Activated naive CD4-positive, alpha-beta T cell treated with anti-CD3 and anti-CD28 coated beads for 36 hours (primary cell): ENCODE measurements at regions not wholly inside any gene's neighbourhood (a gene's known extent, or its start where the extent isn't known, plus 50 kb on each side); places are given as distances from the start of the nearest gene placed in this dataset.
"Not testable (repeated sequence)": the region's sequence is repeated elsewhere in the genome, so short reads cannot be mapped to it uniquely, and the experiment has no call there.

ENCODE experiments used
- CTCF ChIA-PET: fragments of 350-600 bp; sonication (Branson Sonifier 250); formaldehyde crosslinking; loops from one replicate; lab custom pipeline; 2021; ENCODE audit warnings: antibody characterized with exemption; lab: Charles Lee
- DNase-seq: peaks from one replicate; pipeline ENCODE4 v3.0.0-alpha.2; 2020
- H3K27ac Mint-ChIP-seq: one replicate; pipeline ENCODE4 v1.8.0; 2021; ENCODE audit warnings: mild to moderate bottlenecking, mixed read lengths
- H3K27me3 Mint-ChIP-seq: one replicate; pipeline ENCODE4 v1.8.0; 2021; ENCODE audit warnings: low read depth, mixed read lengths
- H3K36me3 Mint-ChIP-seq: one replicate; pipeline ENCODE4 v1.8.0; 2021; ENCODE audit warnings: low read depth, mixed read lengths
- H3K4me1 Mint-ChIP-seq: one replicate; pipeline ENCODE4 v1.8.0; 2021; ENCODE audit warnings: low read depth, mixed read lengths
- H3K4me3 Mint-ChIP-seq: one replicate; pipeline ENCODE4 v1.8.0; 2021; ENCODE audit warnings: mild to moderate bottlenecking, moderate library complexity, mixed read lengths
- H3K9me3 Mint-ChIP-seq: one replicate; pipeline ENCODE4 v1.8.0; 2021; ENCODE audit warnings: mixed read lengths
- intact Hi-C: fragments of 100-400 bp; cut with micrococcal nuclease; formaldehyde crosslinking; loops from one replicate; pipeline ENCODE4 v1.15.1; 2023

GRCh38 chr5:164145458-164145857 is 640.0 kb downstream of the MAT2B start:
- H3K4me1 Mint-ChIP-seq: no peaks in the 10 kb centered on the region
- H3K27ac Mint-ChIP-seq: no peak overlapping the region
- no peak for DNase-seq
- no peaks in the 10 kb centered on the region for H3K36me3 Mint-ChIP-seq
- no peaks in the 10 kb centered on the region for H3K9me3 Mint-ChIP-seq
- CTCF ChIA-PET: no interaction called here
- H3K4me3 Mint-ChIP-seq: no peak overlapping the region
- intact Hi-C loops: no loop called here
- H3K27me3 Mint-ChIP-seq: no peaks in the 10 kb centered on the region

- H3K4me1 Mint-ChIP-seq: no peaks in the 10 kb centered on the region
- intact Hi-C loops: no loop called here
- no peak overlapping the region for H3K4me3 Mint-ChIP-seq
- no peaks in the 10 kb centered on the region for H3K27me3 Mint-ChIP-seq
- no peaks in the 10 kb centered on the region for H3K36me3 Mint-ChIP-seq
- no peak for DNase-seq
- CTCF ChIA-PET: no interaction called here
- no peaks in the 10 kb centered on the region for H3K9me3 Mint-ChIP-seq
- H3K27ac Mint-ChIP-seq: no peak overlapping the region
Measured at GRCh38 chr5:164146223-164146622, 640.8 kb downstream of the MAT2B start.

DNA sequence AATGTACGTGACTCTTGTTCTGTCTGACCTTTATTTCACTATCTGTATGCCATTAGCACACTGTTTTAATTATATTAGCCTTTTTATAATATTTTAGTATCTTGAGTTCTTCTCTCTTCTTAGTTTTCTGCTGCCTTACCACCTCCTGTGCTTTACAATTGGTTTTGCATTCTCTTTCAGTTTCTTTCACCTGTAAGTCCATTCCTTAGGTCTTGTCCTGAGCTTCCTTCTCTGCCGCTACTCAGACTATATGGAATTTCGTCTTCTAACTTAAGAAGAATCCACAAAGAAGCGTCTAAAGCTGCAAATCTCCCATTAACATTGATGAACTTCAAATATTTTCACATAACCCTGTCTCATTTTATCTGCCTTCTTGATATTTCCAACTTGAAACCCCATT is 642.9 kb downstream of the MAT2B start:
- intact Hi-C loops: no loop called here
- DNase-seq: no peak
- no peaks in the 10 kb centered on the region for H3K36me3 Mint-ChIP-seq
- CTCF ChIA-PET: no interaction called here
- H3K9me3 Mint-ChIP-seq: peaks cover 5% of the 10 kb centered on the region
- no peaks in the 10 kb centered on the region for H3K4me1 Mint-ChIP-seq
- H3K4me3 Mint-ChIP-seq: no peak overlapping the region
- H3K27ac Mint-ChIP-seq: peak overlapping the region; percentile 25
- no peaks in the 10 kb centered on the region for H3K27me3 Mint-ChIP-seq

- intact Hi-C loops, DNase-seq, H3K27me3 Mint-ChIP-seq, H3K4me3 Mint-ChIP-seq, H3K4me1 Mint-ChIP-seq, H3K27ac Mint-ChIP-seq, CTCF ChIA-PET, H3K9me3 Mint-ChIP-seq, H3K36me3 Mint-ChIP-seq: not testable (repeated sequence)
Measured at GRCh38 chr5:164152539-164152938, 647.1 kb downstream of the MAT2B start.

- no peak for DNase-seq
- Mint-ChIP-seq H3K4me1 (no peaks in the 10 kb centered on the region), H3K27ac (no peak overlapping the region), H3K27me3 (no peaks in the 10 kb centered on the region), H3K4me3 (no peak overlapping the region), H3K36me3 (no peaks in the 10 kb centered on the region), H3K9me3 (peaks cover 7% of the 10 kb centered on the region)
- intact Hi-C loops: no loop called here
- CTCF ChIA-PET: no interaction called here
Measured at GRCh38 chr5:164153469-164154172, 648.2 kb downstream of the MAT2B start.

DNA sequence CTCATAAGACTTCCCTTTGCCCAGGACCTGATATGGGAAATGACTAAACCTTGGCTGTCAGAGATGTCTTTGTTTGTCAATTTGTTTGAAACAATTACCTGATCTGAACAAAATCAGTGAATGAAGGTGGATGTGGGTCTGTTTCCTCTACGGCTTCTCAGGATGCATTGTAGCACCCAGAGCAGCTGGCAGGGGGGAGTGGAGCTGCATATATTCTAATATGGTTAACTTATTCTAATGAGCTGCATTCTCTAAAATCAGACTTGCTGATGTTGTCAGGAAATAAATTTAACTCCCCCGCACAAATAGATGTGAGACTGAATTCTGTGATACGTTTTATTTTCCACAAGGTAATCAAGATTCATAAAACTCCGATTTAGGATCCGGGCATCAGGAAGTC is 665.4 kb downstream of the MAT2B start:
- peaks cover 2% of the 10 kb centered on the region for H3K9me3 Mint-ChIP-seq
- H3K4me3 Mint-ChIP-seq: no peak overlapping the region
- CTCF ChIA-PET: no interaction called here
- no peaks in the 10 kb centered on the region for H3K4me1 Mint-ChIP-seq
- no peaks in the 10 kb centered on the region for H3K27me3 Mint-ChIP-seq
- intact Hi-C loops: no loop called here
- H3K36me3 Mint-ChIP-seq: no peaks in the 10 kb centered on the region
- H3K27ac Mint-ChIP-seq: no peak overlapping the region
- no peak for DNase-seq

DNA sequence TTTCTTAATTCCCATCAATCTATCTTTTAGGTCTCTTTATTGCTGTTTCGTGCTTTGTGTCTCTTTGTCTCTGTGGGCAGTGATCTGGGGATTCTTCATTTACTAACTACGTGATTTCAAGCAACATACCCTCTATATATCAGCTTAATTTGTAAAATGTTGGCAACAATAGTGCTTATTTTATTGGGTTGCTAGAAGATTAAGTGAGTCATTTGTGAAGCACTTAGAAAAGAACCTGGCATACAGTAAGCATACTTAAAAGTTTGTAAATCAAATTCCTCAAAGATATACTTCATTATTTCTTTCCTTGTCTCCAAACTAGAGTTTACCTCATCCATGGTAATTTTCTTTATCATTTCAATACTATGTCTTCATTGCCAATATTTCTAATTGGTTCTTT is 669.7 kb downstream of the MAT2B start:
- Mint-ChIP-seq H3K27me3 (no peaks in the 10 kb centered on the region), H3K4me1 (no peaks in the 10 kb centered on the region), H3K9me3 (peaks cover 2% of the 10 kb centered on the region), H3K4me3 (no peak overlapping the region), H3K36me3 (no peaks in the 10 kb centered on the region), H3K27ac (no peak overlapping the region)
- no peak for DNase-seq
- CTCF ChIA-PET: no interaction called here
- intact Hi-C loops: no loop called here

DNA sequence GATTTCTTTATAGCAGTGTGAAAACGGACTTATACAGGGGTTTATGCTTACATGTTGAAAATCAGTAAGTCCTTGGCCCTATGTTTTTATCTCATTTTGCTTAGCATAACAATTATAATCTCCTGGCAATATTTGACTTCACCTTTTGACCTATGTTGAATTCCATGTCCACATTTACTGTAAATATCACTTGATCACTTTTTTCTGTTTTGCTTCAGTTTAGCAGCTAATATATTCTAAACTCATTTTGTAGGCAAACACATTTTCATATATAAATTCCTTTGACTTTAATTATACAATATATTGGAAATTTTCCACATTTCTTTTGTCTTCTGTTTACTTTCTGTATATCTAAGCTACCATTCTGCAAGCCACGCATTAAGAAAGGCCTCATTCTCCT is 674.0 kb downstream of the MAT2B start:
- Mint-ChIP-seq H3K27ac (no peak overlapping the region), H3K27me3 (no peaks in the 10 kb centered on the region), H3K9me3 (peaks cover 2% of the 10 kb centered on the region), H3K4me3 (no peak overlapping the region), H3K36me3 (no peaks in the 10 kb centered on the region), H3K4me1 (no peaks in the 10 kb centered on the region)
- CTCF ChIA-PET: interaction anchor here (0.6 kb wide), 1 partner anchor 61 kb away, joined by 5 read pairs; no protein-coding TSS in a partner anchor
- no peak for DNase-seq
- intact Hi-C loops: no loop called here

- no peak overlapping the region for H3K4me3 Mint-ChIP-seq
- H3K4me1 Mint-ChIP-seq: no peaks in the 10 kb centered on the region
Measured at GRCh38 chr5:164181604-164182003, 676.2 kb downstream of the MAT2B start.

GRCh38 chr5:164184158-164184557 is 678.7 kb downstream of the MAT2B start:
- CTCF ChIA-PET: no interaction called here
- Mint-ChIP-seq H3K4me1 (no peaks in the 10 kb centered on the region), H3K9me3 (peaks cover 3% of the 10 kb centered on the region), H3K4me3 (no peak overlapping the region), H3K27ac (no peak overlapping the region), H3K36me3 (no peaks in the 10 kb centered on the region), H3K27me3 (no peaks in the 10 kb centered on the region)
- DNase-seq: no peak
- intact Hi-C loops: no loop called here

More at GRCh38 chr5:164181604-164182003, 676.2 kb downstream of the MAT2B start:
- H3K36me3 Mint-ChIP-seq: no peaks in the 10 kb centered on the region
- H3K27ac Mint-ChIP-seq: no peak overlapping the region
- no peak for DNase-seq
- CTCF ChIA-PET: no interaction called here
- peaks cover 2% of the 10 kb centered on the region for H3K9me3 Mint-ChIP-seq
- no peaks in the 10 kb centered on the region for H3K27me3 Mint-ChIP-seq
- intact Hi-C loops: no loop called here

- no peak overlapping the region for H3K27ac Mint-ChIP-seq
- CTCF ChIA-PET: no interaction called here
- DNase-seq: no peak
- no peak overlapping the region for H3K4me3 Mint-ChIP-seq
- H3K27me3 Mint-ChIP-seq: no peaks in the 10 kb centered on the region
- H3K4me1 Mint-ChIP-seq: no peaks in the 10 kb centered on the region
- H3K36me3 Mint-ChIP-seq: no peaks in the 10 kb centered on the region
- peaks cover 3% of the 10 kb centered on the region for H3K9me3 Mint-ChIP-seq
- intact Hi-C loops: no loop called here
Measured at GRCh38 chr5:164185000-164185399, 679.6 kb downstream of the MAT2B start.

DNA sequence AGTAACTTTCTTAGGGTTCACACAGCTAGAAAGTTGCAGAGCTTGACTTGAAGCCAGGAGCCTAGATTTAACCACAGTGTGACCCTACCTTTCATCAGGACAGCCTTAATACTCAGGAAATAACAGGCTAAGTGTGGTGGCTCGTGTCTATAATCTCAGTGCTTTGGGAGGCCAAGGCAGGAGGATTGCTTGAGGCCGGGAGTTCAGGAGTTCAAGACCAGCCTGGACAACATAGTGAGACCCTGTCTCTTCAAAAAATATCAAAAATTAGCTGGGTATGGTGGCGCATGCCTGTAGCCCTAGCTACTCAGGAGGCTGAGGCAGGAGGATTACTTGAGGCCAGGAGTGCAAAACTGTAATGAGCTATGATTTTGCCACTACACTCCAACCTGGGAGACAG is 681.1 kb downstream of the MAT2B start:
- CTCF ChIA-PET: no interaction called here
- intact Hi-C loops: no loop called here
- no peaks in the 10 kb centered on the region for H3K27me3 Mint-ChIP-seq
- H3K9me3 Mint-ChIP-seq: peaks cover 3% of the 10 kb centered on the region
- H3K36me3 Mint-ChIP-seq: no peaks in the 10 kb centered on the region
- H3K4me1 Mint-ChIP-seq: no peaks in the 10 kb centered on the region
- no peak overlapping the region for H3K27ac Mint-ChIP-seq
- H3K4me3 Mint-ChIP-seq: no peak overlapping the region
- DNase-seq: no peak

GRCh38 chr5:164187785-164188184 is 682.4 kb downstream of the MAT2B start:
- Mint-ChIP-seq H3K4me1 (no peaks in the 10 kb centered on the region), H3K4me3 (no peak overlapping the region), H3K27ac (no peak overlapping the region), H3K27me3 (no peaks in the 10 kb centered on the region), H3K9me3 (peaks cover 3% of the 10 kb centered on the region), H3K36me3 (no peaks in the 10 kb centered on the region)
- DNase-seq: no peak
- CTCF ChIA-PET: no interaction called here
- intact Hi-C loops: no loop called here
